Cerebellar nuclear complex (tissue), 1 donor: ENCODE measurements at regions not wholly inside any gene's neighbourhood (a gene's known extent, or its start where the extent isn't known, plus 50 kb on each side); places are given as distances from the start of the nearest gene placed in this dataset.

Experiments used
- DNase-seq, 2 experiments: peaks; one replicate each; lab custom pipeline; 2025; lab: John Stamatoyannopoulos, UW

- DNase-seq = no peak
These were observed 304.0 kb downstream of the SPRY2 start for GRCh38 chr13:80036845-80037504.

DNA sequence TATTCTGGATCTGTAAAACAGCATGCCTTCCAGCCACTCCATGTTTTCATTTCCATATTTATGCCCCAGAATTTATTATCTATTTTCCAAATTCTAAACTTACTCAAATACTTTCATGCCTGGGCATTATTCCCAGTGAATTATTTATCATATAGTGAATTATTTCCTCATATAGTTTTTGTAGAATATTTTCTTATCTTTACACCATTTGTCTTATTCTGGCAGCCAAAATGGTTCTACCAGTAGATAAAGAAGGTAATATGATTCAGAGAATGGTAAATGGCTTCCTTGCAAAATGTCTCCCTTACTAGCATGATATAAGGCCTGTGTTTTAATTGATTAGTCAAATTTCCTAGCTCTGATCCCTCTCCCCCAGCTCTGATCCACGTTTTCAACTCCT lies 305.8 kb downstream of the SPRY2 start:
- DNase-seq = no peak

GRCh38 chr13:80033951-80034350 lies 307.0 kb downstream of the SPRY2 start:
- DNase-seq = no peak

GRCh38 chr13:80033286-80033685 lies 307.6 kb downstream of the SPRY2 start:
- DNase-seq = no peak

- no peak for DNase-seq
These were observed 310.4 kb downstream of the SPRY2 start for GRCh38 chr13:80030491-80030890.

DNA sequence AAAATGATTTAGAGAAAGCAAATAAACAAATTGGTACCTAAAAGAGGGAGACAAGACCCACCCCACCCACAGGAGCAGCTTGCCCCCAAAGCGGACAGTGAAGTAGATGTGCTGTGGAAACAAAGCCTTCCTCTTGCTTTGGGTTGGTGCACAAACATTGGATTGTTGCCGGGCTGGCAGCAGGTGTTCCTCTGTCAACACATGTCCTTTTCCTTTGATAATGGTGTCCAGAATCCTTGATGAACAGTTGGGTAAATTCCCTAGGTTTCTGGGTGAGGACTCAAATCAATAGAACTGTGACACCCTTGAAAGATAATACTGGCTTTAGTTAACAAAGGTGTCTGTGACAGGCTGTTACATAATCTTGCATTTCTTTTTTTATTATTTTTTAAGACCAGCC lies 311.8 kb downstream of the SPRY2 start:
- peak in 1 of 2 experiments; percentile 36 for DNase-seq

GRCh38 chr13:80022146-80022545 lies 318.8 kb downstream of the SPRY2 start:
- no peak for DNase-seq

DNA sequence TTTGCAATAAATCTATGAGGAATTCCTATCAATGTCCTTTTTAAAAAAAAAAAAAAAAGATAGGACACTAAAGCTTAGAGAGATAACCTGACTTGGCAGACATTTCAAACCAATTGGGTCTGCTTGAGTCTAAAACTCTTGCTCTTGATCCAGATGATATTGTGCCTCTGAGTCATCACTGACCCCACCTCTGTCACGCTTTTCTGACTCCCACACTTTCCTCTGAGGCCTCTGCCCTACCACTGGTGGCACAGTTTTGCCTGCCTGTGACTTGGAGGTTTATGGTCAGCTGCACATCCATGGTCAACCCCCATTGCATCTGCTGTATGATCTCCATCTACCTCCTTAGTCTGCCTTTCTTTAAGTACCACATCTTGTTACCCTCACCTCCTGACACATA lies 328.7 kb downstream of the SPRY2 start:
- DNase-seq = no peak

GRCh38 chr13:80011448-80012212 lies 329.3 kb downstream of the SPRY2 start:
- peak; percentile 5 to 55 for DNase-seq

DNA sequence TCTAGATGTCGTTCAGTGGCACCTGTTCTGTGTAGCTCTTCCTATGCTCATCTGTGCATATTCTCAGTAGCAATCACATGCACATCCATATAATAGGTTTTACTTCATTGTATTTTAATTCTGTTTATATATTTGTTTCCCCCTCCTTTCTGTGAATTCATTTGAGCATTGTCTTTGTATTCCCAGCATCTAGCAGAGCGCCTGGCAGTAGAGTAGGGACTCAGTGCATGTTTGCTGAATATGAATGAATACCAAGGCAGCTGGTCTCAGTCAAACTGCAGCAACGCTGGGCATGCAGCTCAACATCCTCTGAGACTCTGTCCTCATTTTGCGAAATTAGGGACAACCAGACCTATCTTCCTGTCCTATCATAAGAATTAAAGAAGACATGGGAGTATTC lies 330.1 kb downstream of the SPRY2 start:
- peak in 1 of 2 experiments; percentile 24 for DNase-seq

- DNase-seq = no peak
These were observed 330.6 kb downstream of the SPRY2 start for GRCh38 chr13:80010286-80010831.

- DNase-seq = no peak
These were observed 331.2 kb downstream of the SPRY2 start for GRCh38 chr13:80009760-80010159.

- no peak for DNase-seq
These were observed 334.0 kb downstream of the SPRY2 start for GRCh38 chr13:80006940-80007339.

GRCh38 chr13:80001510-80001842 lies 339.4 kb downstream of the SPRY2 start:
- no peak for DNase-seq

- DNase-seq = no peak
These were observed 340.0 kb downstream of the SPRY2 start for GRCh38 chr13:80000684-80001509.

DNA sequence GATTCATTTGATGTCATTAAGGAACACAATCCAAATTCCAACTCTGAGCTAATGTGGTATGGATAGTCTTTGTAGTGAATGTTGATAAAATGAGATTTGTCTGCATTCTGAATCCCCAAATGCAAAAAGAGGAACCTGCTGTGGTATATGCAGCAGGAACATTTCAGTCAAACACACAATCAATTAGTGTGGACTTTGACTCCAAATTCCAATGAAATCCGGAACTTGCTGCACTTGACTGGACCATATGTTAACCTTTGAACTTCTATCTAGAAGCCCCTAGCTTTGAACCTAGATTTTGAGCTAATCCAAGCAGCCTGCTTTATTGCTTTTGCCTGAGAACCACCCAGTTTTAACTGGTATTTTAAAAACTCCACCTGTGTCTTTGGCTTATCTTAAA lies 341.3 kb downstream of the SPRY2 start:
- no peak for DNase-seq

DNA sequence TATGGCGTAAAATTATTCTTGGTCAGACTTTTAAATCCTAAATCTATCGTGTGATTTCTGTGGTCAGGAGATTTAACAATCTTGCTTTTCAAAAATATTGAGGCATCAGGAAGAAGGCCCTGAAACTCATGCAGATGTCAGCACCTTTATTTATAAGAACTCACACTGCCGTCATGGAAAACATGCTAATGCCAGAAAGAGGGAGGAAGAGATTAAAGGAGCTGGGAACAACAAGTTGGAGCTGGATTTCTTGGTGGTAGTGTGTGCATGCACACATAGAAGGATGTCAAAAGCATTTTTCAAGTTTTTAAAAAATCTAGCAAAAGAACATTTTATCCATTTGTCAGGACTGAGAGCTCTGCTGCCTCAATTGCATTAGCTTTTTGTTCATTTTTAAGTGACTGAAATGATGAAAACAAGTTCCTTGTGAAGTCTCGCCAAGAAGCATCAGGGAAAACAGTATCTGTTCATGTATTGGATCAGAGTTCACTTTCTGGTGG lies 342.5 kb downstream of the SPRY2 start:
- DNase-seq = no peak

DNA sequence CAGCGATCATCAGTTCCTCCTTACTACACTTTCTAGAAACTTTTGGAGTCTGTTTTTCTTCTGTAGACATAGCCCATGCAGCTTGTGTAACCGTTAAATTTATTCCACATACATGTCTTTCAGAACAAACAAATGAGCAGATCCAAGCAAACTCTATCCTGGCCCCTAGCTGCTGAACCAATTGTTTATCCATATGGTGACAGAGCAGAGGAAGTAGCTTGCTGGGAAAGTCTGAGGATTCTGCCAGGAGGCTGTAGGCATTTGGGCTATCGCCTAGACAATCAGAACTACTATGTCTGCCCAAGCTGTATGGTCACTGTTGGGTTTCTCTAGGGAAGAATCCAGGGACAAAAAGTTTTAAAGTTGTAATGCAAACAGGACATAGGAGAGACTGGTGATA lies 343.7 kb downstream of the SPRY2 start:
- DNase-seq = peak; percentile 83 to 93

DNA sequence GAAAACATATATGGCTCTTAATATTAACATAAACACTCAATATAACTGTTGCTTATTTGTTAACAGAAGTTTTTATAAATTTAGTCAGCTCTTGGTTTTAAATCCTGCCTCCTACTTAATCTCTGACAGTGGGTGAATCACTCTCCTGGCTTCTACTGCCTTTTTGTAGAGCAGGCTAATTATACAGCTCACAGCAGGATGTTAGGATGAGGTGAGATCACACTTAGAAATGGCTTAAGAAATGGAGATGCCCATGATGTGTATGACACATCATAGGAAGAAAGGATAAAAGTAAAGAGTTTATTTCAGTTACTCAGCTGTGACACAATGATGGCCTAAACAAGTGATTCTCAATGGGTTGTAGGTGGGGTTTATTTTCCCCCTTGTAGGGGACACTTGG lies 345.6 kb downstream of the SPRY2 start:
- DNase-seq = no peak

DNA sequence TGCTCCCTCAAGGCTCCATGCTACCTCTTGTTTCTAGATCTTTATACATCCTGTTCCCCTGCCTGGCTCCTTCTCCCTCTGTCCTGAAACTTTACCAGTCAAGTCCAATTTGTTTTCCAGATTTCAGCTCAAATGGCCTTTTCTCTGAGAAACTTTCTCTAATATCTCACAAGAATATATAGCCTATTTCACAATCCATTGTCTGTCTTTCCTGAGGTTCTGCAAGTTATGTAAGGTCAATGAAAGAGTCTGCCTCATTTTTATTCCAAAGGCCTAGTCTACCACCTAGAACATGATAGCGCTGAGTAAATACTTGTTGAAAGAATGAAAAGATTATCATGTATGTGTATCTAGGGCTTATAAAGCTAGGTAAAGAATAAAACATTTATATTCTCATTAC lies 348.8 kb downstream of the SPRY2 start:
- DNase-seq = no peak

DNA sequence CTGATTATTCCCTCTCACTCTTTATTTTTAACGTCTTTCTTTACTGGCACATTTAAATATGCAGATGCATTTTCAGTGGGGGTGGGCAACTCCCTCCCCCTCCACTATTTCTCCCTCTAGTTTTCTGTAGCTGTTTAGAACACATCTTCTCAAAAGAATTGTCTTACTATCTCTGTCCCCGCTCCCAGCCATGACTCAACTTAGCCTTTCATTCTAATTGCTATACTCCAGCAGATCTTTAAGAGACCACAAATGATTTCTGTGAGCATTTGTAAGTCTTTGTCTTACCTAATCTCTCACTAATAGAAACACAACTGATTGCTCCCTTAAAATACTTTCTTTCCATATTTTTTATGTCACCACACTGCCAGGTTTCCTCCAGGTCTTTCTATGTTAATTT lies 350.9 kb downstream of the SPRY2 start:
- DNase-seq = no peak

- DNase-seq = no peak
These were observed 351.7 kb downstream of the SPRY2 start for GRCh38 chr13:79989217-79989661.
